ENCODE measurements at regions not wholly inside any gene's neighbourhood (a gene's known extent, or its start where the extent isn't known, plus 50 kb on each side); places are given as distances from the start of the nearest gene placed in this dataset.
A peak's percentile ranks its signal among the peaks of the same experiment; 100 is the strongest.

- H3K36me3 ChIP-seq (ENCODE audit: control insufficient read depth in 2 of 3, insufficient read depth in 3 of 3, low read length in 3 of 3), result no peaks in the 10 kb centered on the region
- no peaks in the 10 kb centered on the region for H3K4me1 ChIP-seq (ENCODE audit: control insufficient read depth in 2 of 3, insufficient read depth in 2 of 3, low read depth in 1 of 3, low read length in 3 of 3)
- H3K9ac ChIP-seq (ENCODE audit: low read length in 3 of 3), result no peak overlapping the region
- DNase-seq, result no peak
- no peak for TF ChIP-seq CTCF (IDR thresholded peaks at IDR 0.05; ENCODE audit: borderline replicate concordance, extremely low read depth, insufficient read depth)
- intact Hi-C loops (cut with DNase I), result loop anchor here (10.0 kb wide), 1 partner anchor 86 kb away; no protein-coding TSS in a partner anchor
- H3K9me3 ChIP-seq (ENCODE audit: control insufficient read depth in 2 of 3, insufficient read depth in 1 of 3, low read length in 3 of 3), result peaks cover 0 to 2% (median 0%) of the 10 kb centered on the region in 3 donors
- FAIRE-seq, result no peak
- H3K27me3 ChIP-seq (ENCODE audit: control insufficient read depth, insufficient read depth, low read length), result no peaks in the 10 kb centered on the region
- H3K27ac ChIP-seq (ENCODE audit: low read depth in 2 of 2, low read length in 2 of 2), result no peak overlapping the region
- no peak overlapping the region for H3K4me3 ChIP-seq (ENCODE audit: low read length in 3 of 3)
Observed at GRCh38 chr21:17088500-17088899, 424.3 kb upstream of the CXADR start.

DNA sequence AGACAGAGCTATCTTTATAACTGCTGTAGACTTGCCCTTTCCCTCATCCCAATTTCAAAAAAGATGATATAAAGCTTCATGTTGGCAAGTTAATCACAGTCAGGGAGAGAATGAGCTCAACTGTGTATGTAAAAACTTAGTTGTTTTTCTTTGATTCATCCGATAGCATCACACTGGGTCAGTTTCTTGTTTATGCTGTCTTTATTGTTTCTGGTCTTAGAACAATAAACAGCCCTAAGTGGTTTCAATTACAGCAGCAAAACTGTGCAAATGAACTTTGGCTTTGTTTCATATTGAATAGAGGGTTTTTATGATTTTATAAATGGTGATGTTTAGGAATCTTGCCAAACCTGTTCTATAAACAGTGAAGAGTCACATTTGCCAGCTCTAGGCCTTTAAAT, 423.8 kb upstream of the CXADR start:
- H3K4me1 ChIP-seq (ENCODE audit: control insufficient read depth in 2 of 3, insufficient read depth in 2 of 3, low read depth in 1 of 3, low read length in 3 of 3), result no peaks in the 10 kb centered on the region
- no peak overlapping the region for H3K4me3 ChIP-seq (ENCODE audit: low read length in 3 of 3)
- FAIRE-seq (no peak), DNase-seq (peak in 2 of 5 donors; percentile 58 to 83)
- no peak for TF ChIP-seq CTCF (IDR thresholded peaks at IDR 0.05; ENCODE audit: borderline replicate concordance, extremely low read depth, insufficient read depth)
- H3K9me3 ChIP-seq (ENCODE audit: control insufficient read depth in 2 of 3, insufficient read depth in 1 of 3, low read length in 3 of 3), result peaks cover 0 to 2% (median 0%) of the 10 kb centered on the region in 3 donors
- H3K9ac ChIP-seq (ENCODE audit: low read length in 3 of 3), result no peak overlapping the region
- H3K27me3 ChIP-seq (ENCODE audit: control insufficient read depth, insufficient read depth, low read length), result no peaks in the 10 kb centered on the region
- H3K36me3 ChIP-seq (ENCODE audit: control insufficient read depth in 2 of 3, insufficient read depth in 3 of 3, low read length in 3 of 3), result no peaks in the 10 kb centered on the region
- H3K27ac ChIP-seq (ENCODE audit: low read depth in 2 of 2, low read length in 2 of 2), result no peak overlapping the region
- intact Hi-C loops (cut with DNase I), result loop anchor here (10.0 kb wide), 1 partner anchor 86 kb away; no protein-coding TSS in a partner anchor

DNA sequence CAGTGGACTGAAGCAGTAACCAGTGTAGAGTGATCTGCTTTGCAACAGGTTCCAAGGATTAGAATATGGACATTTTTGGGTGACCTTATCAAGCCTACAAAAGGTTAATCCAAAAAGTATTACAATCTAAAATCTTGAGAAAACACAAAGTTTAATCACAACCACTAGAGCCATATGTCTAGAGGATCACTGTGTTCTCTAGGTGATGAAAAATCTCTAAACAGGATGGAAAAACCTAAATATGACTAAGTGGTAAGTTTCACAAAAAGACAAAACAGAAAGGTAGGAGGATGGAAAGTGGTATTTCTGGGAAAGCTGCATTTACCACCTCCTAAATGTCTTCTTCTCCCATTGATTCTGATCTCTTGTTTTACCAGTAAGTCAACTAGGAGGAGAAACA, 411.1 kb upstream of the CXADR start:
- DNase-seq (no peak), FAIRE-seq (no peak)
- H3K4me1 ChIP-seq (ENCODE audit: control insufficient read depth in 2 of 3, insufficient read depth in 2 of 3, low read depth in 1 of 3, low read length in 3 of 3), result no peaks in the 10 kb centered on the region
- no peak overlapping the region for H3K27ac ChIP-seq (ENCODE audit: low read depth in 2 of 2, low read length in 2 of 2)
- intact Hi-C loops (cut with DNase I), result no loop called here
- H3K27me3 ChIP-seq (ENCODE audit: control insufficient read depth, insufficient read depth, low read length), result no peaks in the 10 kb centered on the region
- H3K9me3 ChIP-seq (ENCODE audit: control insufficient read depth in 2 of 3, insufficient read depth in 1 of 3, low read length in 3 of 3), result no peaks in the 10 kb centered on the region
- H3K4me3 ChIP-seq (ENCODE audit: low read length in 3 of 3), result no peak overlapping the region
- H3K9ac ChIP-seq (ENCODE audit: low read length in 3 of 3), result no peak overlapping the region
- H3K36me3 ChIP-seq (ENCODE audit: control insufficient read depth in 2 of 3, insufficient read depth in 3 of 3, low read length in 3 of 3), result no peaks in the 10 kb centered on the region
- no peak for TF ChIP-seq CTCF (IDR thresholded peaks at IDR 0.05; ENCODE audit: borderline replicate concordance, extremely low read depth, insufficient read depth)

- no peaks in the 10 kb centered on the region for H3K4me1 ChIP-seq (ENCODE audit: control insufficient read depth in 2 of 3, insufficient read depth in 2 of 3, low read depth in 1 of 3, low read length in 3 of 3)
- FAIRE-seq (no peak), DNase-seq (no peak)
- intact Hi-C loops (cut with DNase I), result no loop called here
- no peak overlapping the region for H3K27ac ChIP-seq (ENCODE audit: low read depth in 2 of 2, low read length in 2 of 2)
- no peak overlapping the region for H3K9ac ChIP-seq (ENCODE audit: low read length in 3 of 3)
- no peaks in the 10 kb centered on the region for H3K27me3 ChIP-seq (ENCODE audit: control insufficient read depth, insufficient read depth, low read length)
- no peaks in the 10 kb centered on the region for H3K36me3 ChIP-seq (ENCODE audit: control insufficient read depth in 2 of 3, insufficient read depth in 3 of 3, low read length in 3 of 3)
- no peak overlapping the region for H3K4me3 ChIP-seq (ENCODE audit: low read length in 3 of 3)
- no peak for TF ChIP-seq CTCF (IDR thresholded peaks at IDR 0.05; ENCODE audit: borderline replicate concordance, extremely low read depth, insufficient read depth)
- no peaks in the 10 kb centered on the region for H3K9me3 ChIP-seq (ENCODE audit: control insufficient read depth in 2 of 3, insufficient read depth in 1 of 3, low read length in 3 of 3)
Observed at GRCh38 chr21:17105932-17106331, 406.9 kb upstream of the CXADR start.
